HG03432 (cell line): ENCODE measurements at regions not wholly inside any gene's neighbourhood (a gene's known extent, or its start where the extent isn't known, plus 50 kb on each side); places are given as distances from the start of the nearest gene placed in this dataset.
A peak's percentile ranks its signal among the peaks of the same experiment; 100 is the strongest.

ENCODE experiments used
- ATAC-seq: cut with Tn5 transposase; IDR thresholded peaks from one replicate; pipeline ENCODE4 v1.9.1; 2021; ENCODE audit warnings: mild to moderate bottlenecking, moderate library complexity; ENCODE audit not compliant: unreplicated experiment

- no peak for ATAC-seq
Observed at GRCh38 chr1:68551459-68551858, 54.6 kb upstream of the DEPDC1 start.

GRCh38 chr1:68558321-68559026 lies 61.6 kb upstream of the DEPDC1 start:
- peak; percentile 74 for ATAC-seq

DNA sequence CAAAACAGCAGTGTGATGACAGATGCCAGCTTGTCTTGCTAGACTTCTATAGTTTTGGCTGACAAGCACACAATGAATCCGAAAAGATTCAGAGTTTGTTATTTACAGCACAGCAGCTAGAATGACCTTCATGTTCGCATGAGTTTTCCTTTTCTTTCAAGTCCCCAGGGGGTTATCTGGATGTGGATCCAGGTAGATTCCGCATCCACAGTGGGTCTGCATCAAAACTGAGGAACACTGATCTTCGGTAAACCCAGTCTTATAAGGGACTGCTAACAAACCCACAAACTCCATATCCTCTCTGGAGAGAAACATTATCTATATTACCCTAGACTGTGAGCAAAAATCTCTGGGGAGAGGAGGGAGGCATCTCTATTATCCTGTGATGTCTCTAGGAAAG lies 69.0 kb upstream of the DEPDC1 start:
- no peak for ATAC-seq

DNA sequence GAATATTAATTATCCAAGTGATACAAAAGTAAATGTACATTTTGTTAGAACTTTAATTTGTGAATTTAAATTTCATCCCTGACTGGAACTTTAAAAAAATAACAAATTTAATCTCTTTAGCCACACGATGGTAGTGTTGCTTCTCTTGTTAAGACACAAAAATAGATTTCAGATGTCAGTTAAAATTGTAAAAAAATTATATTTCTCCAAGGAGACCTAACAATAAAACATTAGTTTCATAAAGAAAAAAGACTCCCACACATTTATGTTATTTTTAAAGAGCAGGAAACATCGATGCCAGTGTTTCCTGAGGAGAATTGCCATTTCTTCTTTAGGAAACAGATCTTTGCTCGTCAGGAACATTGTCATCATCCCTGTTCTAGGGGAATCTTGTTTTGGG lies 74.0 kb upstream of the DEPDC1 start:
- no peak for ATAC-seq

- ATAC-seq = no peak
Observed at GRCh38 chr1:68571454-68572235, 74.8 kb upstream of the DEPDC1 start.

DNA sequence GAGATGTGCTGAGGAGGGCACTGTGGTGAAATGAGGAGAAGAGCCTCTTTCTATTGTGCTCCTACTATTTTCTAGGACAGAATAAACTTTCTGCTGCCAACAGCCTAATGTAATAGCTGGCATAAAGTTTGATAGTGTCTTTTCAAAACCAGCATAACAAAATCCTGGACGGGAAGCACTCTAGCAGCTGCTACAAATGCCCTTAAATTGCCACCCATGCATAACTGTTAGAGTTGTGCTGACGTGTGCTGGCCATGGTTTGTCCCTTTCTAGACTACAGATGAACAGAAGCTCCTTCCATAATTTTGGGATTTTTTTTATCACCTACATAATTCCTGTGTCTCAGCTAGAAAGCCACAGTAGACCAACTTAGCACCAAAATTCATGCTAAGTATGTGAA lies 88.5 kb upstream of the DEPDC1 start:
- ATAC-seq = no peak

GRCh38 chr1:68586766-68587165 lies 89.9 kb upstream of the DEPDC1 start:
- no peak for ATAC-seq

DNA sequence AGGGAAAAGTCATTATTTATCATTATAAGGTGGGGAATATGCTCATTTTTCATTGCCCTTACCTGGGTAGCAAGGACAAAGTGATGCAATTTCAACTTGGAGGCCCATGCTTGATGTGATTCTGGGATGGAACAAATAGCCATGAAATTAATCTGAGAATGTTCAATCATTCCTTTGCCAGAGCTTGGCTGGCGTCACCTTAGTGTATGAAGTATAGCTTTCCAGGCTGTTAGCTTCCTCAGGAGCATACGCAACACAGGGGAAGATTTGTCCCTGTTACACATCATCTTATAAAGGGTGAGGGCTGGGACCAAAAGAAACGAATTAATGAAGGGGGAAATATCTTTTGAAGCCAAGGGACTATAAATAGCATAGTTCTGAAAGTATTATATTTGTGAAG lies 91.4 kb upstream of the DEPDC1 start:
- ATAC-seq = no peak

DNA sequence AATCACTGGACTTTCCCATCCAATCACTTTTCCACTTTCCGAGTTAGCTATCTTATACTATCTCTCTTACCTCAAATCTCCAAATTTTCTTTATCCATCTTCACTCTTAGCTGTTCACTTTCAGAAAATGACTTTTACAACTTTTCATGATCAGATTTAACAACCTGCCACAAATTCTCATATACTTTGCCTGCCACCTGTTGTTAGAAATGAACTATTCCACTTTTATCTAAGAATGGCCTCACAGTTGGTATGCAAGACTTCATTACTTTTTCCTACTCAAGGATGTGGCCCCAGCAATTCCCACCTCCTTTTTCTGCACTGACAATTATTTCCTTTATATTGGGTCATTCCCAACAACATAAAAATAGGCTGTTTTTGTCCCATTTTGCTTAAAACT lies 93.6 kb upstream of the DEPDC1 start:
- no peak for ATAC-seq

DNA sequence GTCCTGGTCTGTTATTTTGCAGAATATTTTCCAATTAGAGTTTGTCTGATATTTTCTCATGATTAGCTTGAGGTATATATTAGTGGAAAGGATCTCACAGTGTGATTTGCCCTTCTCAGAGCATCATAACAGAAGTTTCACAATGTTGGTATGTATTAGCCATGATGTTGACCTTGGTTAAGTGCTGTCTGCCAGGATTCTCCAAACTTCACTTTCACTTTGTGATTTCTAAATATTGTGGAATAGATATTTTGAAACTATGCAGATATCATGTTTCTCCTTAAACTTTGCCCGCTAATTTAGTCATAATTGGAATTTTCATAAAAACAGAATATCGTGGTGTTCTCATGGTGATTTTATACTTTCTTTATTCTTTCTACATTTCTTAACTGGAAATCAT lies 98.0 kb upstream of the DEPDC1 start:
- ATAC-seq = no peak

DNA sequence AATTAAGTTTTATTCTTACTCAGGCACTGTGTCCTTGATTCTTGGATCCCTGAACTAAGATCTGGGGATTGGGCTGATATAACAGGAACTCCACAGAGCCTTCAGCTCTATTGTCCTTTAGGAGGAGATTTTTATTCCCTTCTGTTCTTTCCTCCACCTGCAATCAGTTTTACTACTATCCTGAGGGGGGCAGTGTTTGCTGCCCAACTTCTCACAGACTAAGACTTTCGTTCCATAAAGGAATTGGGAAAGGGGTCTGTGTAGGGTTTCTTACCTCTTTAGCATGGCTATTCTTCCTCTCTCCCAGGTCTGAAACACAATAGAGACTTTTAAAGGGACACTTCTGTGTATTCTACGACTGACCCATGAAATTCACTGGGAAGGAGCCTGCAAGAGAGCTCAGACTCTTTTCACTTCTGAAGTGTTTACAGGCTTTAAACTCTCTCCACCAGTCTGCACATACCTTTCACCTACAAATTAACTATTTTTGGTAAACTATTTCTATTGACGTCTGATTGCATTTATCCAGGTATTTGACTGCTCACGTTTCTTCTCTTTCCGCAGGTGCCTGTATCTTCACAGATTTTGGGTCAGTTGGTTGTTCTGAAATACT lies 103.3 kb upstream of the DEPDC1 start:
- ATAC-seq = peak; percentile 48

GRCh38 chr1:68608289-68608688 lies 111.4 kb upstream of the DEPDC1 start:
- ATAC-seq = no peak

- no peak for ATAC-seq
Observed at GRCh38 chr1:68615312-68615711, 118.4 kb upstream of the DEPDC1 start.

- no peak for ATAC-seq
Observed at GRCh38 chr1:68617942-68618341, 121.1 kb upstream of the DEPDC1 start.

- ATAC-seq = no peak
Observed at GRCh38 chr1:68620571-68620970, 123.7 kb upstream of the DEPDC1 start.

- no peak for ATAC-seq
Observed at GRCh38 chr1:68623700-68624099, 126.8 kb upstream of the DEPDC1 start.

- ATAC-seq = no peak
Observed at GRCh38 chr1:68624233-68624632, 127.4 kb upstream of the DEPDC1 start.

GRCh38 chr1:68625624-68626023 lies 128.7 kb upstream of the DEPDC1 start:
- ATAC-seq = no peak

DNA sequence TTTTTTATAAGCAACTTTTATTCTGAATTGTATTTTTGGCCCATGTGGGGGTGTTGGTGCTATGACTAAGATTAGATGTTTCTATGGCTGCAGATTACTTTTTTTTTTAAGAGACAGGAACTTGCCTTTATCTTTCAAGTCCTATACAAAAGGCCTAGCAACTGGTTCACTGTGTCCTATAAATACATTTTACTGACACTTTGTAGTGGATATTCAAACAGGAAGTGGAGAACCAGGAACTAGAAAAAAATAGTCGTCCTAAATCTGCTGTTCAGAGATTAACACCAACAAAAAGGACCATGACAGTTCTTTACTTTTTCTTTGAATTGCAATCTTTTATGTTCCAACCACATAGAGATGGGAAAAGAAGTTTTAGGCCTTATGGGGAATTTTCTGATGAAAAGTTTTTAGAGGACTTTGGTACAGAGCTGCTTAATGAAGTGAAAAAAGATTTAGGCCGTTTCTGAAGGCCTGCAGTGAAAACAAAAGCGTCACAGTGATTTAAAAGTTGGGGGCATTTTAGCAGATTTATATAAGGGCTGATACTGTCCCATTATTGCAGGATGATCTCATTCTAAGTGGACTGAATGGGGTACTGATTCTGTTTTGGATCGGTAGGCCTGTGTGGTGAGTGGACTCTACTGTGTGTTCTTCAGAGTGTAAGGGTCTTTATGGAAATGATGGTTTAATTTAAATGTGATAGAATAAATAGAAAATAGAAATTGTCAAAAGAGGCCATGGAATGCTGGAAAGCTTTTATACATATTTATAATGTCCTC lies 136.4 kb upstream of the DEPDC1 start:
- peak; percentile 39 for ATAC-seq

GRCh38 chr1:68644504-68644903 lies 147.6 kb upstream of the DEPDC1 start:
- no peak for ATAC-seq

DNA sequence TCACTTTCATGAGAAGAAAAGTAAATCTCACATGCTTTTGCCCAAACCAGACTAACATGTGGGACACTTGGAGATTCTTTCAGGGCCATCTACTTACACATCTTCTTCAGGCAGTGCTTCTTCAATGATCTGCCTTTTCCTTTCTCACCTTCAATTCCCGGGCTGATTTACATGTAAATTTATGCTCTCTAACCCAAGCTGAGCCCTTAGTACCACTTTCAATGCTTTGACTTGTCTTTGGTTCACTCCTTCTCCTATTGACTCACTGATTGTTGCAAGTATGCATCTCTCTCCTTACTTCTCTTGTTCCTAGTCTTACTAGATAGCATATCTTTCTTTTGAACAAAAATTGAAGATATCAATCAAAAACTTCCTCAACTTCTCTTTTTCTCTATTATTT lies 154.2 kb upstream of the DEPDC1 start:
- no peak for ATAC-seq
